ENCODE measurements at regions not wholly inside any gene's neighbourhood (a gene's known extent, or its start where the extent isn't known, plus 50 kb on each side); places are given as distances from the start of the nearest gene placed in this dataset.

DNA sequence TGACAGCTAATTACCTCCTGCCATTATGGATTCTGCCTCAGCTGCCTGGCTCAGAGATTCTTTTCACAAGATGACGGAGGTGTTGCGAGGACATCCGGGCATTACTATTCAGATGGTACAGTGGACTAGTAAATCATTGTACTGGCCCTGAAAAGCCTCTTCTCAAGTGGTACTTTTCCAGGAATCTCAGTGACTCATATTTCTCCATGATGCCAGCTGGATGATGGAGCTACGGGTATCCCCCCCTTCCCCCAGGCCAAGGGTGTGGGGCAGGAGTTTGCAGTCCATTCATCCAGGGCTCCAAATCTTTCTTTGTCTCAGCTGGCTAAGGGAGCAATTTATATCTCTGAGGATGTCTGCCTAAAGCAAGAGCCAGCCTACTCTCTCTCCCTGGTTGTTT, 107.7 kb upstream of the GPR139 start:
- Histone ChIP-seq H3K36me3 (ENCODE audit: insufficient read depth, low read length) (no peaks in the 10 kb centered on the region), H3K27me3 (ENCODE audit: insufficient read depth, low read length, poor library complexity) (no peaks in the 10 kb centered on the region), H3K9ac (ENCODE audit: low read depth, low read length) (no peak overlapping the region), H3K4me1 (ENCODE audit: insufficient read depth, low read length) (no peaks in the 10 kb centered on the region), H3K79me2 (ENCODE audit: insufficient read depth, low read length) (no peaks in the 10 kb centered on the region), H3K4me3 (ENCODE audit: low read depth in 1 of 2, low read length in 2 of 2) (no peak overlapping the region), H2AFZ (ENCODE audit: low read depth, low read length) (no peak overlapping the region), H3K27ac (ENCODE audit: low read length) (no peak overlapping the region), H4K20me1 (ENCODE audit: insufficient read depth, low read length) (no peaks in the 10 kb centered on the region), H3K9me3 (ENCODE audit: insufficient read depth, low read length, severe bottlenecking) (peaks cover 3% of the 10 kb centered on the region), H3K4me2 (ENCODE audit: insufficient read depth, low read length) (no peak overlapping the region)
- no peak for ATAC-seq (ENCODE audit: insufficient read depth, low read depth)
- TF ChIP-seq EZH2 (IDR thresholded peaks at IDR 0.05; ENCODE audit: borderline replicate concordance, low read depth, low read length, severe bottlenecking), result no peak
- TF ChIP-seq, protein P1, sequence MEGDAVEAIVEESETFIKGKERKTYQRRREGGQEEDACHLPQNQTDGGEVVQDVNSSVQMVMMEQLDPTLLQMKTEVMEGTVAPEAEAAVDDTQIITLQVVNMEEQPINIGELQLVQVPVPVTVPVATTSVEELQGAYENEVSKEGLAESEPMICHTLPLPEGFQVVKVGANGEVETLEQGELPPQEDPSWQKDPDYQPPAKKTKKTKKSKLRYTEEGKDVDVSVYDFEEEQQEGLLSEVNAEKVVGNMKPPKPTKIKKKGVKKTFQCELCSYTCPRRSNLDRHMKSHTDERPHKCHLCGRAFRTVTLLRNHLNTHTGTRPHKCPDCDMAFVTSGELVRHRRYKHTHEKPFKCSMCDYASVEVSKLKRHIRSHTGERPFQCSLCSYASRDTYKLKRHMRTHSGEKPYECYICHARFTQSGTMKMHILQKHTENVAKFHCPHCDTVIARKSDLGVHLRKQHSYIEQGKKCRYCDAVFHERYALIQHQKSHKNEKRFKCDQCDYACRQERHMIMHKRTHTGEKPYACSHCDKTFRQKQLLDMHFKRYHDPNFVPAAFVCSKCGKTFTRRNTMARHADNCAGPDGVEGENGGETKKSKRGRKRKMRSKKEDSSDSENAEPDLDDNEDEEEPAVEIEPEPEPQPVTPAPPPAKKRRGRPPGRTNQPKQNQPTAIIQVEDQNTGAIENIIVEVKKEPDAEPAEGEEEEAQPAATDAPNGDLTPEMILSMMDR (IDR thresholded peaks at IDR 0.05; ENCODE audit: borderline replicate concordance, extremely low read depth, low read length, poor library complexity, severe bottlenecking), result no peak
- no peak for DNase-seq

DNA sequence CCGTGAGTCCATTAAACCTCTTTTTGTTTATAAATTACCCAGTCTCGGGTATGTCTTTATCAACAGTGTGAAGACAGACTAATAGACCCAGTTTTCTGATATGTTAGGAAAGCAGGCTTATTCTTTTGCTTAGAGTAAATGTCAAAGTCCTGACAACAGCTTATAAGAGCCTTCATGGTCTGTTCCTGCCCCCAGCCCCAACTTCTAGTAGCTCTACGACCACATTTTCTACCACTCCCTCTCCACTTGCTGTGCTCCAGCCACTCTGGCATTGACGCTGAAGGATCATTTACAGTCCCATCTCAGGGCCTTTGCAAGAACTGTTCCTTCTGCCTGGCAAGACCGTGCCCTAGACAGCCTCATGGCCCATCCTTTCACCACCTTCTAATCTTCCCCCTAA, 104.6 kb upstream of the GPR139 start:
- no peaks in the 10 kb centered on the region for H3K79me2 ChIP-seq (ENCODE audit: insufficient read depth, low read length)
- TF ChIP-seq, protein P1 (IDR thresholded peaks at IDR 0.05; ENCODE audit: borderline replicate concordance, extremely low read depth, low read length, poor library complexity, severe bottlenecking), result no peak
- no peak for TF ChIP-seq EZH2 (IDR thresholded peaks at IDR 0.05; ENCODE audit: borderline replicate concordance, low read depth, low read length, severe bottlenecking)
- no peak overlapping the region for H3K9ac ChIP-seq (ENCODE audit: low read depth, low read length)
- H3K9me3 ChIP-seq (ENCODE audit: insufficient read depth, low read length, severe bottlenecking), result no peaks in the 10 kb centered on the region
- no peaks in the 10 kb centered on the region for H4K20me1 ChIP-seq (ENCODE audit: insufficient read depth, low read length)
- H3K4me3 ChIP-seq (ENCODE audit: low read depth in 1 of 2, low read length in 2 of 2), result no peak overlapping the region
- H3K4me2 ChIP-seq (ENCODE audit: insufficient read depth, low read length), result no peak overlapping the region
- DNase-seq (no peak), ATAC-seq (ENCODE audit: insufficient read depth, low read depth) (no peak)
- no peak overlapping the region for H2AFZ ChIP-seq (ENCODE audit: low read depth, low read length)
- no peaks in the 10 kb centered on the region for H3K36me3 ChIP-seq (ENCODE audit: insufficient read depth, low read length)
- H3K27me3 ChIP-seq (ENCODE audit: insufficient read depth, low read length, poor library complexity), result no peaks in the 10 kb centered on the region
- no peaks in the 10 kb centered on the region for H3K4me1 ChIP-seq (ENCODE audit: insufficient read depth, low read length)
- H3K27ac ChIP-seq (ENCODE audit: low read length), result no peak overlapping the region

DNA sequence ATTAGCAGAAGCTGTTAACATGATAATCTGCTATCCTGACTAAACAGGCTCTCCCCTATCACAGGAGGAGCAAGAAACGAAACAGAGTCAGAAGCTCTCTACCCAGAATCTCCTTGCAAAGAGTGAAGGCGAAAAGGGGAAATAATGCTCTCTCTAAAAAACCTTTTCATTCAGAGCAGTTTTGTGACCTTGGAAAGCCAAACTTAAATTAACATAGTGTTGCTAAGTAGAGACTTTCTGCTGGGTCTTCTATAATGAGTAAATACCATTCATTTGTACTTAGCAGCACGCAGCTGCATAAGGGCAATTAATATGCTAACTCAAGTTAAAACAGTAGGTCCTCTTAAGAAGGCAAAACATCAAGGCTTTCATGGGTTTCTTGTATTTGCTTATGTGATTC, 101.7 kb upstream of the GPR139 start:
- ATAC-seq (ENCODE audit: insufficient read depth, low read depth) (no peak), DNase-seq (no peak)
- H3K4me3 ChIP-seq (ENCODE audit: low read depth in 1 of 2, low read length in 2 of 2), result no peak overlapping the region
- no peaks in the 10 kb centered on the region for H3K27me3 ChIP-seq (ENCODE audit: insufficient read depth, low read length, poor library complexity)
- TF ChIP-seq EZH2 (IDR thresholded peaks at IDR 0.05; ENCODE audit: borderline replicate concordance, low read depth, low read length, severe bottlenecking), result no peak
- TF ChIP-seq, protein P1 (IDR thresholded peaks at IDR 0.05; ENCODE audit: borderline replicate concordance, extremely low read depth, low read length, poor library complexity, severe bottlenecking), result no peak
- no peak overlapping the region for H2AFZ ChIP-seq (ENCODE audit: low read depth, low read length)
- H3K36me3 ChIP-seq (ENCODE audit: insufficient read depth, low read length), result no peaks in the 10 kb centered on the region
- no peak overlapping the region for H3K4me2 ChIP-seq (ENCODE audit: insufficient read depth, low read length)
- no peak overlapping the region for H3K27ac ChIP-seq (ENCODE audit: low read length)
- no peaks in the 10 kb centered on the region for H3K79me2 ChIP-seq (ENCODE audit: insufficient read depth, low read length)
- H3K9ac ChIP-seq (ENCODE audit: low read depth, low read length), result no peak overlapping the region
- no peaks in the 10 kb centered on the region for H3K4me1 ChIP-seq (ENCODE audit: insufficient read depth, low read length)
- H4K20me1 ChIP-seq (ENCODE audit: insufficient read depth, low read length), result no peaks in the 10 kb centered on the region
- H3K9me3 ChIP-seq (ENCODE audit: insufficient read depth, low read length, severe bottlenecking), result no peaks in the 10 kb centered on the region

DNA sequence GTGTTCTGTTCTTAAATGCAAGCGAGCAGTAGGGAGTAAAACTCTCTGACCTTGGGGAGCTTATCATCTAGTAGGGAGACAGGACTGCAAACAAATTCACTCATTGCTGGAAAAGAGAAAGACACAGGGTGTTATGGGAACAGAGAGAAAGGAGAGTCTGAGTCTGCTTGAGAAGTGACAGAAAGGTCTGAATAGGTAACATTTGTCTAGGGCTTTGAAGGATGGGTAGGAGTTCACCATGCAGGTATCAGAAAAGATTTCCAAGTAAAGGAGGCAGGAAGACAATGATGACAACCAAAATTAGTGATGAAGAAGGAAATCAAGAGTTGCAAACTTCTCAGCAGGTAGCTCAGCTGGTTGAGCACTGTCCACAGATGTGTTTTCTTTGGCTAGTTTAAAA, 93.6 kb upstream of the GPR139 start:
- Histone ChIP-seq H3K9ac (ENCODE audit: low read depth, low read length) (no peak overlapping the region), H3K79me2 (ENCODE audit: insufficient read depth, low read length) (no peaks in the 10 kb centered on the region), H3K4me3 (ENCODE audit: low read depth in 1 of 2, low read length in 2 of 2) (no peak overlapping the region), H3K27ac (ENCODE audit: low read length) (no peak overlapping the region), H3K9me3 (ENCODE audit: insufficient read depth, low read length, severe bottlenecking) (no peaks in the 10 kb centered on the region), H3K4me2 (ENCODE audit: insufficient read depth, low read length) (no peak overlapping the region), H3K4me1 (ENCODE audit: insufficient read depth, low read length) (no peaks in the 10 kb centered on the region), H3K27me3 (ENCODE audit: insufficient read depth, low read length, poor library complexity) (no peaks in the 10 kb centered on the region), H3K36me3 (ENCODE audit: insufficient read depth, low read length) (no peaks in the 10 kb centered on the region), H4K20me1 (ENCODE audit: insufficient read depth, low read length) (no peaks in the 10 kb centered on the region), H2AFZ (ENCODE audit: low read depth, low read length) (no peak overlapping the region)
- TF ChIP-seq EZH2 (IDR thresholded peaks at IDR 0.05; ENCODE audit: borderline replicate concordance, low read depth, low read length, severe bottlenecking), result no peak
- DNase-seq (no peak), ATAC-seq (ENCODE audit: insufficient read depth, low read depth) (no peak)
